Gastroesophageal sphincter (tissue), 4 donors: ENCODE measurements at regions not wholly inside any gene's neighbourhood (a gene's known extent, or its start where the extent isn't known, plus 50 kb on each side); places are given as distances from the start of the nearest gene placed in this dataset.
A peak's percentile ranks its signal among the peaks of the same experiment; 100 is the strongest.

Source experiments
- ATAC-seq: fragments of 150-250 bp; one replicate; pipeline ENCODE4 v1.9.1; 2016; ENCODE audit warnings: mild to moderate bottlenecking, moderate library complexity
- H3K27ac ChIP-seq, 4 donors: fragments of 200-600 bp; sonication (generic) in 3 of 4; 1 replicate in 3 of 4; 2 replicates in 1 of 4; pipeline ENCODE4 v1.5.1; 2016 to 2019
- H3K27me3 ChIP-seq: fragments of 200-600 bp; sonication (generic); one replicate; pipeline ENCODE4 v1.5.1; 2019
- H3K36me3 ChIP-seq, 2 donors: fragments of 200-600 bp; sonication (generic); one replicate each; pipeline ENCODE4 v1.5.1; 2019; ENCODE audit warnings: control low read depth in 1 of 2
- H3K4me1 ChIP-seq, 3 donors: fragments of 200-600 bp; sonication (generic); 1 replicate in 2 of 3; 2 replicates in 1 of 3; pipeline ENCODE4 v1.5.1; 2016 to 2019; ENCODE audit warnings: control low read depth in 2 of 3
- H3K4me3 ChIP-seq, 2 donors: fragments of 200-600 bp; sonication (generic); one replicate each; pipeline ENCODE4 v1.5.1; 2019; ENCODE audit warnings: mild to moderate bottlenecking in 1 of 2, moderate library complexity in 1 of 2
- H3K9me3 ChIP-seq, 3 donors: fragments of 200-600 bp; sonication (generic); one replicate each; pipeline ENCODE4 v1.5.1; 2017 to 2019; ENCODE audit warnings: control low read depth in 2 of 3
- CTCF ChIP-seq, 4 experiments: fragments of 200-600 bp in 2 of 4; fragments of 450-650 bp in 2 of 4; sonication (generic) in 1 of 4; IDR thresholded peaks; one replicate each; pipeline ENCODE4 v1.5.1; 2017 to 2019; ENCODE audit warnings: antibody characterized with exemption in 4 of 4, mild to moderate bottlenecking in 2 of 4, moderate library complexity in 2 of 4
- EP300 ChIP-seq: sonication (generic); formaldehyde crosslinking; IDR thresholded peaks from one replicate; pipeline ENCODE4 v1.6.1; 2017; ENCODE audit warnings: antibody characterized with exemption, mild to moderate bottlenecking
- POLR2A ChIP-seq, 2 donors: fragments of 450-650 bp; IDR thresholded peaks; one replicate each; pipeline ENCODE4 v1.6.1; 2017; ENCODE audit warnings: antibody characterized with exemption in 2 of 2, mild to moderate bottlenecking in 2 of 2, moderate library complexity in 1 of 2
- POLR2AphosphoS5 ChIP-seq: sonication (generic); formaldehyde crosslinking; IDR thresholded peaks from one replicate; pipeline ENCODE4 v1.6.1; 2017; ENCODE audit warnings: antibody characterized with exemption
- WGBS, 2 donors: methylation state at CpG; one replicate each; pipeline ENCODE4 v1.1.5; 2018; ENCODE audit warnings: low coverage in 1 of 2; 5-methylcytosine and 5-hydroxymethylcytosine counted together

DNA sequence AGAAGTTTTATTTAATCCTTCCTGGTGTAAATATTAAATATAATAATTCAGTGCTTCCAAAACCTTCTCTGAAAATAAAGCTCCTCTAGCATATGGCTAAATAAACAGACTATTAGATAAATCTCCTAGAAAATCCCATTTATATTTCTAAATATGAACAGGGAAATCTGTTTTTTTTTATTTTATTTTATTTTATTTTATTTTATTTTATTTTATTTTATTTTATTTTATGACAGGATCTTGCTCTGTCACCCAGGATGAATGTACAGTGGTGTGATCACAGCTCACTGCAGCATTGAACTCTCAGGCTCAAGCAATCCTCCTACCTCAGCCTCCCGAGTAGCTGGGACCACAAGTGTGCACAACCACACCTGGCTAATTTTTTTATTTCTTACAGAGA, 673.5 kb downstream of the IRS1 start:
- no peaks in the 10 kb centered on the region for H3K9me3 ChIP-seq
- ATAC-seq: no peak
- no peak overlapping the region for H3K27ac ChIP-seq
- no peaks in the 10 kb centered on the region for H3K27me3 ChIP-seq
- no peak overlapping the region for H3K4me3 ChIP-seq
- no peaks in the 10 kb centered on the region for H3K36me3 ChIP-seq
- 85% methylated on average over 1 of the region's 1 CpG; no CpG with 5 or more reads in 1 of the 2 donors for WGBS, 2 donors
- TF ChIP-seq EP300 (no peak), CTCF (IDR thresholded peaks at IDR 0.05) (no peak), POLR2A (IDR thresholded peaks at IDR 0.05) (no peak), POLR2AphosphoS5 (no peak)
- peaks cover 0 to 7% (median 3%) of the 10 kb centered on the region in 3 donors for H3K4me1 ChIP-seq

- WGBS, 2 donors: 72 to 78% methylated on average over 5 to 7 of the region's 7 CpGs
- H3K4me3 ChIP-seq: no peak overlapping the region
- TF ChIP-seq POLR2AphosphoS5 (no peak), CTCF (IDR thresholded peaks at IDR 0.05) (no peak), POLR2A (IDR thresholded peaks at IDR 0.05) (no peak), EP300 (no peak)
- H3K27ac ChIP-seq: no peak overlapping the region
- no peak for ATAC-seq
- H3K9me3 ChIP-seq: no peaks in the 10 kb centered on the region
- no peaks in the 10 kb centered on the region for H3K36me3 ChIP-seq
- no peaks in the 10 kb centered on the region for H3K27me3 ChIP-seq
- H3K4me1 ChIP-seq: peaks cover 0 to 7% (median 3%) of the 10 kb centered on the region in 3 donors
Observed at GRCh38 chr2:226125176-226125883, 674.3 kb downstream of the IRS1 start.

- H3K9me3 ChIP-seq: no peaks in the 10 kb centered on the region
Observed at GRCh38 chr2:226124548-226125011, 675.0 kb downstream of the IRS1 start.

DNA sequence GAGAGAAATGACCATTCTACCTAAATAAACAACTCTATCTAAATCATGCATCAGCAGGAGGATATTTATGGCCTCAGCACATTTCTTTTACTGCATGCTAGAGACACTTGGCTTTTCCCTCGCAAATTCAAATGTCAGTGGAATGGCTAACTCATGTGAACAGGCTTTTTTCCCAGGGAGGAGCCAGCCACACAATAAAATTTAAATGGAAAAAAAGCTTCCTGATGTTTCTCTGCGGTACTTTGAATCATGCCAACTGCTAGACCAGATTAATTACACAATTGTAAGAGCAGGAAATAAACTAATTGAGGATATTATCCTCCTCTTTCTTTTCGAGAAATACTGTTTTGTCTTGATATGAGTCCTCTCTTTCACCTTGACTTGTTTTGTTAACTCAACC, 676.3 kb downstream of the IRS1 start:
- Histone ChIP-seq H3K36me3 (no peaks in the 10 kb centered on the region), H3K4me3 (no peak overlapping the region), H3K4me1 (peaks cover 0 to 12% (median 3%) of the 10 kb centered on the region in 3 donors), H3K9me3 (no peaks in the 10 kb centered on the region), H3K27me3 (no peaks in the 10 kb centered on the region), H3K27ac (no peak overlapping the region)
- ATAC-seq: no peak
- WGBS, 2 donors: 31 to 53% methylated on average over 2 to 3 of the region's 3 CpGs
- TF ChIP-seq EP300: no peak
- TF ChIP-seq CTCF (IDR thresholded peaks at IDR 0.05): no peak

More at GRCh38 chr2:226124548-226125011, 675.0 kb downstream of the IRS1 start:
- Histone ChIP-seq H3K4me3 (no peak overlapping the region), H3K27ac (peak overlapping the region in 2 of 4 donors; percentile 10 to 14), H3K4me1 (peaks cover 0 to 7% (median 3%) of the 10 kb centered on the region in 3 donors), H3K36me3 (no peaks in the 10 kb centered on the region), H3K27me3 (no peaks in the 10 kb centered on the region)
- ATAC-seq: no peak
- TF ChIP-seq CTCF (IDR thresholded peaks at IDR 0.05) (no peak), POLR2A (IDR thresholded peaks at IDR 0.05) (no peak), EP300 (no peak), POLR2AphosphoS5 (no peak)
- WGBS, 2 donors: 33 to 40% methylated on average over 2 of the region's 2 CpGs

DNA sequence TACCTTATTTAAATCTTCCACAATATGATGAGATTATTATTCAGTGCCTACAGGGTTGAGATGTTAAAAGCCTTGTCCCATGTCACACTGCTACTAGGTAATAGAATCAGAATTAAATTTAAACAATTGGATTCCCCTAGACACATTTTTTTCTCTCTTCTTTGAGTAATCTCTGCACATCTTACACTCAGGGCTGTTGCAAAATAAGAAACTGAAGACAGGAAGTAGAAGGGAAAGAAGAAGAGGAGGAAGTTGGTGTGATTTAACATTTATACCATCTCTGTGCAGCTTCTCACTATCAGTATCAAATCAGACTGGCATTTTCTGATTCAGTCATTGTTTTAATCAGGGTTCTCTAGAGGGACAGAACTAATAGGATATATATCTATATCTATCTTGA, 677.6 kb downstream of the IRS1 start:
- no peaks in the 10 kb centered on the region for H3K36me3 ChIP-seq
- peaks cover 0 to 12% (median 3%) of the 10 kb centered on the region in 3 donors for H3K4me1 ChIP-seq
- no peaks in the 10 kb centered on the region for H3K9me3 ChIP-seq
- ATAC-seq: no peak
- no peaks in the 10 kb centered on the region for H3K27me3 ChIP-seq
- H3K27ac ChIP-seq: no peak overlapping the region
- no peak overlapping the region for H3K4me3 ChIP-seq
- TF ChIP-seq POLR2A (IDR thresholded peaks at IDR 0.05): no peak
- no peak for TF ChIP-seq POLR2AphosphoS5
- TF ChIP-seq CTCF (IDR thresholded peaks at IDR 0.05): no peak
- no peak for TF ChIP-seq EP300
